ENCODE measurements at regions not wholly inside any gene's neighbourhood (a gene's known extent, or its start where the extent isn't known, plus 50 kb on each side); places are given as distances from the start of the nearest gene placed in this dataset.

- TF ChIP-seq JUND (CRISPR knock-in tag; IDR thresholded peaks at IDR 0.05): no peak
- no peak for TF ChIP-seq JUNB (CRISPR knock-in tag; IDR thresholded peaks at IDR 0.05; ENCODE audit: borderline replicate concordance)
- TF ChIP-seq NFRKB (IDR thresholded peaks at IDR 0.05): no peak
- no peak for TF ChIP-seq U2AF2 (IDR thresholded peaks at IDR 0.05; ENCODE audit: low read depth, low read length)
These were observed 568.4 kb upstream of the GCFC2 start for GRCh38 chr2:76279142-76279541.
